HG03354 (cell line): ENCODE measurements at regions not wholly inside any gene's neighbourhood (a gene's known extent, or its start where the extent isn't known, plus 50 kb on each side); places are given as distances from the start of the nearest gene placed in this dataset.
A peak's percentile ranks its signal among the peaks of the same experiment; 100 is the strongest.

Experiments
- ATAC-seq: cut with Tn5 transposase; IDR thresholded peaks from one replicate; pipeline ENCODE4 v1.9.1; 2021; ENCODE audit warnings: mild to moderate bottlenecking; ENCODE audit not compliant: unreplicated experiment, poor library complexity, severe bottlenecking

DNA sequence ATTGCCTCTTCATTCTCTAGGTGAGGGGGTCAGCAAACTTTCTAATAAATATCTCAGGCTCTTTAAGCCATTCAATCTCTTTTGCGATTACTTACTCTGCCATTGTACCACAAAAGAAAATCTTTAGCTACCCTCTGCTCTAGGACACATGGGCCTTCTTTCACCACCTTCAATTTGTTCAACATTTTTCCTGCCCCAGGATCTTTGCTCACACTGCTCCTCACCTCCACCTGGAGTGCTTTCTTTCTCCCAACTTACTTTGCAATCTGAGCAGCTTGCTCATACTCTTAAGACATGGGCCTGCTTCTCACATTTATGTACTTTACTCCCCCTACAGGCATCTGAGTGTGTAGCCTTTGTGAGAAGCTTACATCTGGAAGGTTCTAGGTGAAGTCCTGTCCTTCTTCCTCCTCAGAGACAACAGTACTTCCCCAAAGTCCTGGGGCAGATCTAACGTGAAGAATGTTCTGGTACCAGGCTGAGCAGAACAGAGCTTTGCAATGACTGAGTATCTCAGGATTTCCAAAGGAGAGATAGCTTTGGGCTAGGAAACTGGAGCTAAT, 55.0 kb upstream of the PRDM5 start:
- peak; percentile 84 for ATAC-seq

DNA sequence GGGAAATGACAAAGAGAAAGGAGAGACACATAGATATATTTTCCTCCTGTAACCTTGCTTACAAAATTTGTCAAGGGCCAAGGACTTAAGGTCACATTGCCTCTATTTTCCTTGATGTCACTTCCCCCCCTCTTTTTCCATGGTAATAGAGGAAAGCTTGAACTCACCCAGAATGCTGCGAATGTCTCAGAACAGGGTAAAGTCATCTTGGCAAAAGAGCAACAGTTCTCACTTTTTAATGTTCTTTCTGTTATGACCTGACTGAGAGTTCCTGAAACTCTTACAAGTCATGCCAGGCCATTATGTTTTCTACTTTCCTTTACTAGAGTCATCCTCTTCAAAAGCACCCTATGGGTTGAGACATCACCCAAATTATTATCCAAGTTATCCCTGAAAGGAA, 50.7 kb upstream of the PRDM5 start:
- ATAC-seq = no peak
